ENCODE measurements at regions not wholly inside any gene's neighbourhood (a gene's known extent, or its start where the extent isn't known, plus 50 kb on each side); places are given as distances from the start of the nearest gene placed in this dataset.

DNA sequence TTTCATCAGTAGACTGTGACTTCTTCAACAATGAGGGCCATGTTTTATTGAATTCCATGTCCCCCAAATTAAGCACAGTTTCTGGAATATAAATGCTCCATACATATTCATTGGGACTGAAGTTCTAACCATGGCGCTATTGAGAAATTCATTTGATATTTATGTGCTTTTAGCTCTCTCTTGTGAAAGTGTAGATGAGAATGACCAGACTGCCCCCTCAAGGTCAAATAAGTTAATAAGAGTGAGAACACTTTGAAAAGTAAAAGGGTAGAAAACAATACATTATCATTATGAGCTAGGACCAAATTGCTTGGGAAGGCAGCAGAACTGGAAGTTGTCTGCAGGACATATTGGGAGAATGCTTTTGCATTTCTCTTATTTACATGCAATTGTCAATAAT, 597.9 kb downstream of the EPM2A start:
- Histone ChIP-seq H3K4me3 (ENCODE audit: low read depth in 1 of 3, low read length in 3 of 3) (no peak overlapping the region), H3K27me3 (ENCODE audit: control insufficient read depth in 4 of 4, insufficient read depth in 4 of 4, low read length in 3 of 4) (no peaks in the 10 kb centered on the region), H3K9me3 (ENCODE audit: control insufficient read depth in 4 of 4, low read length in 3 of 4) (no peaks in the 10 kb centered on the region), H3K4me1 (ENCODE audit: control insufficient read depth in 4 of 4, insufficient read depth in 4 of 4, low read length in 3 of 4) (peaks cover 0 to 6% (median 4%) of the 10 kb centered on the region in 4 donors), H3K9ac (ENCODE audit: low read depth in 1 of 2, low read length in 2 of 2) (no peak overlapping the region), H3K27ac (ENCODE audit: low read depth in 1 of 2, low read length in 2 of 2) (no peak overlapping the region), H3K36me3 (ENCODE audit: control insufficient read depth in 4 of 4, insufficient read depth in 3 of 4, low read depth in 1 of 4, low read length in 3 of 4) (no peaks in the 10 kb centered on the region)
- TF ChIP-seq SP1 (IDR thresholded peaks at IDR 0.05) (peak; percentile 22), RAD21 (IDR thresholded peaks at IDR 0.05) (peak; percentile 77 to 84), HNF4A (conservative IDR thresholded peaks at IDR 0.05) (peak; percentile 4 to 51)
- TF ChIP-seq, protein P1, sequence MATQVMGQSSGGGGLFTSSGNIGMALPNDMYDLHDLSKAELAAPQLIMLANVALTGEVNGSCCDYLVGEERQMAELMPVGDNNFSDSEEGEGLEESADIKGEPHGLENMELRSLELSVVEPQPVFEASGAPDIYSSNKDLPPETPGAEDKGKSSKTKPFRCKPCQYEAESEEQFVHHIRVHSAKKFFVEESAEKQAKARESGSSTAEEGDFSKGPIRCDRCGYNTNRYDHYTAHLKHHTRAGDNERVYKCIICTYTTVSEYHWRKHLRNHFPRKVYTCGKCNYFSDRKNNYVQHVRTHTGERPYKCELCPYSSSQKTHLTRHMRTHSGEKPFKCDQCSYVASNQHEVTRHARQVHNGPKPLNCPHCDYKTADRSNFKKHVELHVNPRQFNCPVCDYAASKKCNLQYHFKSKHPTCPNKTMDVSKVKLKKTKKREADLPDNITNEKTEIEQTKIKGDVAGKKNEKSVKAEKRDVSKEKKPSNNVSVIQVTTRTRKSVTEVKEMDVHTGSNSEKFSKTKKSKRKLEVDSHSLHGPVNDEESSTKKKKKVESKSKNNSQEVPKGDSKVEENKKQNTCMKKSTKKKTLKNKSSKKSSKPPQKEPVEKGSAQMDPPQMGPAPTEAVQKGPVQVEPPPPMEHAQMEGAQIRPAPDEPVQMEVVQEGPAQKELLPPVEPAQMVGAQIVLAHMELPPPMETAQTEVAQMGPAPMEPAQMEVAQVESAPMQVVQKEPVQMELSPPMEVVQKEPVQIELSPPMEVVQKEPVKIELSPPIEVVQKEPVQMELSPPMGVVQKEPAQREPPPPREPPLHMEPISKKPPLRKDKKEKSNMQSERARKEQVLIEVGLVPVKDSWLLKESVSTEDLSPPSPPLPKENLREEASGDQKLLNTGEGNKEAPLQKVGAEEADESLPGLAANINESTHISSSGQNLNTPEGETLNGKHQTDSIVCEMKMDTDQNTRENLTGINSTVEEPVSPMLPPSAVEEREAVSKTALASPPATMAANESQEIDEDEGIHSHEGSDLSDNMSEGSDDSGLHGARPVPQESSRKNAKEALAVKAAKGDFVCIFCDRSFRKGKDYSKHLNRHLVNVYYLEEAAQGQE (IDR thresholded peaks at IDR 0.05), result no peak
- TF ChIP-seq, protein P2, sequence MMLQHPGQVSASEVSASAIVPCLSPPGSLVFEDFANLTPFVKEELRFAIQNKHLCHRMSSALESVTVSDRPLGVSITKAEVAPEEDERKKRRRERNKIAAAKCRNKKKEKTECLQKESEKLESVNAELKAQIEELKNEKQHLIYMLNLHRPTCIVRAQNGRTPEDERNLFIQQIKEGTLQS (IDR thresholded peaks at IDR 0.05), result no peak
- 52% methylated on average over 1 of the region's 1 CpG for WGBS
- DNase-seq (ENCODE audit: low spot score), result no peak

DNA sequence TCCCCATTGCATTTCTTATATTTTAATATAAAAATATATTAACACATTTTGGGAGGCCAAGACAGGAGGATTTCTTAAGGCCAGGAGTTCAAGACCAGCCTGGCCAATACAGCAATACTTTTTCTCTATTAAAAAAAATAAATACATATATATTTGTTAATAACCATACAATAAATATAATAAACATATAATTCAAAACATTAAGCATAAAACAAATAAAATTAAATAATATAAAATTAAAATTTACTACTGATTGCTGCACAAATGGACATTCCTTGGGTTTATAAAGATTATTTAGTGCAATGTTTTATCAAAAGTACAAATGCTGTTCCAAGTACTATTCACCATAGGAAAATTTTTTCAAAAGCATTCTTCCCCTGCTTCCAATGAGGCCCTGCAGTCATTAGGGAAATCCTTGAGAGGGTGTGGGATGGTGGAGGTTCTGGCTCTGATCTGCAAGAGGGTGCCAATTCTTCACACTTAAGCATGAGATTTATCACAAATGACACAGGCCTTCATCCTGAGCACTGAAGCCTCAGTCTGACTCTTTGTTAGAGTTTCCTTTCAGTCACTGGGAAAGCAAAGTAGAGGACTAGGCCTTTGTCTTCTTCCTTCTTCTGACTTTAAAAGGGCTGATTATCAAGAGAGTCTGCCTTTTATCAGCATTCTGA, 596.7 kb downstream of the EPM2A start:
- no peak for DNase-seq (ENCODE audit: low spot score)
- Histone ChIP-seq H3K27me3 (ENCODE audit: control insufficient read depth in 4 of 4, insufficient read depth in 4 of 4, low read length in 3 of 4) (no peaks in the 10 kb centered on the region), H3K9ac (ENCODE audit: low read depth in 1 of 2, low read length in 2 of 2) (no peak overlapping the region), H3K4me3 (ENCODE audit: low read depth in 1 of 3, low read length in 3 of 3) (no peak overlapping the region), H3K27ac (ENCODE audit: low read depth in 1 of 2, low read length in 2 of 2) (no peak overlapping the region), H3K9me3 (ENCODE audit: control insufficient read depth in 4 of 4, low read length in 3 of 4) (no peaks in the 10 kb centered on the region), H3K4me1 (ENCODE audit: control insufficient read depth in 4 of 4, insufficient read depth in 4 of 4, low read length in 3 of 4) (peaks cover 0 to 6% (median 4%) of the 10 kb centered on the region in 4 donors), H3K36me3 (ENCODE audit: control insufficient read depth in 4 of 4, insufficient read depth in 3 of 4, low read depth in 1 of 4, low read length in 3 of 4) (no peaks in the 10 kb centered on the region)
- TF ChIP-seq FOXA1 (IDR thresholded peaks at IDR 0.05) (no peak), HNF4G (IDR thresholded peaks at IDR 0.05) (no peak), YY1 (IDR thresholded peaks at IDR 0.05) (no peak), GABPA (IDR thresholded peaks at IDR 0.05 in 1 of 2, conservative IDR thresholded peaks at IDR 0.05 in 1 of 2) (no peak), HNF4A (conservative IDR thresholded peaks at IDR 0.05) (no peak), NR2F2 (IDR thresholded peaks at IDR 0.05) (no peak)
- TF ChIP-seq, protein P2 (IDR thresholded peaks at IDR 0.05), result no peak
- TF ChIP-seq, protein P3, sequence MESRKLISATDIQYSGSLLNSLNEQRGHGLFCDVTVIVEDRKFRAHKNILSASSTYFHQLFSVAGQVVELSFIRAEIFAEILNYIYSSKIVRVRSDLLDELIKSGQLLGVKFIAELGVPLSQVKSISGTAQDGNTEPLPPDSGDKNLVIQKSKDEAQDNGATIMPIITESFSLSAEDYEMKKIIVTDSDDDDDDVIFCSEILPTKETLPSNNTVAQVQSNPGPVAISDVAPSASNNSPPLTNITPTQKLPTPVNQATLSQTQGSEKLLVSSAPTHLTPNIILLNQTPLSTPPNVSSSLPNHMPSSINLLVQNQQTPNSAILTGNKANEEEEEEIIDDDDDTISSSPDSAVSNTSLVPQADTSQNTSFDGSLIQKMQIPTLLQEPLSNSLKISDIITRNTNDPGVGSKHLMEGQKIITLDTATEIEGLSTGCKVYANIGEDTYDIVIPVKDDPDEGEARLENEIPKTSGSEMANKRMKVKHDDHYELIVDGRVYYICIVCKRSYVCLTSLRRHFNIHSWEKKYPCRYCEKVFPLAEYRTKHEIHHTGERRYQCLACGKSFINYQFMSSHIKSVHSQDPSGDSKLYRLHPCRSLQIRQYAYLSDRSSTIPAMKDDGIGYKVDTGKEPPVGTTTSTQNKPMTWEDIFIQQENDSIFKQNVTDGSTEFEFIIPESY (IDR thresholded peaks at IDR 0.05), result no peak

All from liver (tissue), 7 donors.